ENCODE measurements at regions not wholly inside any gene's neighbourhood (a gene's known extent, or its start where the extent isn't known, plus 50 kb on each side); places are given as distances from the start of the nearest gene placed in this dataset.

- POLR2A ChIA-PET, result no interaction called here
- 11% methylated on average over 2 of the region's 2 CpGs for WGBS (ENCODE audit: low lambda C conversion rate)
- Histone ChIP-seq H3F3A (replicated peaks; ENCODE audit: insufficient read depth) (no peaks in the 10 kb centered on the region), H3K4me3 (ENCODE audit: low read depth in 2 of 2, low read length in 1 of 2) (no peak overlapping the region), H3K4me1 (ENCODE audit: control insufficient read depth in 1 of 2, insufficient read depth in 2 of 2, low read depth in 1 of 2, low read length in 1 of 2) (no peaks in the 10 kb centered on the region), H3K9me3 (0 out of 2 replicates have a peak, but pooled peaks cover 3% of the 10 kb centered on the region), H3K36me3 (replicated peaks in 1 of 2; ENCODE audit: control insufficient read depth in 1 of 2, insufficient read depth in 2 of 2, low read length in 1 of 2) (no peaks in the 10 kb centered on the region), H3K79me2 (ENCODE audit: insufficient read depth) (no peaks in the 10 kb centered on the region), H4K20me1 (ENCODE audit: insufficient read depth) (no peaks in the 10 kb centered on the region), H3K4me2 (no peak overlapping the region), H3K27ac (ENCODE audit: low read depth in 2 of 2, low read length in 1 of 2) (no peak overlapping the region), H3K9me2 (no peaks in the 10 kb centered on the region), H3K9ac (no peak overlapping the region), H2AFZ (ENCODE audit: low read depth) (no peak overlapping the region), H3K27me3 (ENCODE audit: insufficient read depth) (no peaks in the 10 kb centered on the region)
- CTCF ChIA-PET, result interaction anchor here (2.2 kb wide), 1 partner anchor 8 kb away, joined by 5 read pairs; no protein-coding TSS in a partner anchor
- no peak for DNase-seq
- TF ChIP-seq EP300 (IDR thresholded peaks at IDR 0.05; ENCODE audit: borderline replicate concordance in 1 of 2, low read depth in 1 of 2, low read length in 1 of 2) (no peak), SMC3 (IDR thresholded peaks at IDR 0.05; ENCODE audit: low read depth, low read length) (no peak), RCOR1 (IDR thresholded peaks at IDR 0.05; ENCODE audit: low read length) (no peak), GATA2 (CRISPR knock-in tag; IDR thresholded peaks at IDR 0.05) (no peak), RXRA (IDR thresholded peaks at IDR 0.05; ENCODE audit: borderline replicate concordance, low read depth) (no peak), CTCF (IDR thresholded peaks at IDR 0.05) (no peak), FOXJ3 (CRISPR knock-in tag; IDR thresholded peaks at IDR 0.05) (no peak), CHD2 (IDR thresholded peaks at IDR 0.05; ENCODE audit: low read length, partially characterized antibody) (no peak), MEF2A (IDR thresholded peaks at IDR 0.05; ENCODE audit: borderline replicate concordance, low read depth) (no peak), NRF1 (IDR thresholded peaks at IDR 0.05; ENCODE audit: low read depth, low read length) (no peak), RAD21 (IDR thresholded peaks at IDR 0.05; ENCODE audit: low read length) (no peak), USF1 (IDR thresholded peaks at IDR 0.05; ENCODE audit: borderline replicate concordance, low read depth) (no peak), GABPA (IDR thresholded peaks at IDR 0.05; ENCODE audit: low read depth) (no peak), IRF3 (IDR thresholded peaks at IDR 0.05; ENCODE audit: low read depth, low read length) (no peak), FOXM1 (IDR thresholded peaks at IDR 0.05; ENCODE audit: low read depth) (no peak), YY1 (IDR thresholded peaks at IDR 0.05; ENCODE audit: low read depth) (no peak), MAX (IDR thresholded peaks at IDR 0.05; ENCODE audit: low read depth) (no peak), REST (IDR thresholded peaks at IDR 0.05; ENCODE audit: low read depth, low read length) (no peak), ZBTB33 (IDR thresholded peaks at IDR 0.05; ENCODE audit: borderline replicate concordance, low read depth) (no peak)
These were observed 118.0 kb upstream of the SNTG2 start for GRCh38 chr2:832635-833034.
